ENCODE measurements at regions not wholly inside any gene's neighbourhood (a gene's known extent, or its start where the extent isn't known, plus 50 kb on each side); places are given as distances from the start of the nearest gene placed in this dataset.

- DNase-seq (ENCODE audit: low read depth): no peak
- TF ChIP-seq CTCF (IDR thresholded peaks at IDR 0.05; ENCODE audit: insufficient read depth, low read depth, low read length): no peak
- ChIA-PET POLR2A (no interaction called here), CTCF (interaction anchor here (0.7 to 0.8 kb wide), 3 partner anchors 90 to 155 kb away, joined by 3 to 4 read pairs (median 3); no protein-coding TSS in a partner anchor)
- H3K27me3 ChIP-seq (ENCODE audit: control insufficient read depth, insufficient read depth, low read length): no peaks in the 10 kb centered on the region
- no peak overlapping the region for H3K4me3 ChIP-seq (ENCODE audit: low read depth, low read length)
- H3K36me3 ChIP-seq (ENCODE audit: control insufficient read depth, insufficient read depth, low read length): no peaks in the 10 kb centered on the region
Measured at GRCh38 chr14:49951691-49952345, 58.9 kb downstream of the ARF6 start.

- ChIA-PET CTCF (interaction anchor here (1.4 to 2.2 kb wide), 2 partner anchors 18 to 28 kb away, joined by 3 to 5 read pairs; no protein-coding TSS in a partner anchor), POLR2A (interaction anchor here (1.3 kb wide), 1 partner anchor 19 kb away, joined by 3 read pairs; no protein-coding TSS in a partner anchor)
- Histone ChIP-seq H3K27me3 (ENCODE audit: control insufficient read depth, insufficient read depth, low read length) (no peaks in the 10 kb centered on the region), H3K4me3 (ENCODE audit: low read depth, low read length) (no peak overlapping the region), H3K36me3 (ENCODE audit: control insufficient read depth, insufficient read depth, low read length) (no peaks in the 10 kb centered on the region)
- DNase-seq (ENCODE audit: low read depth): no peak
- TF ChIP-seq CTCF (IDR thresholded peaks at IDR 0.05; ENCODE audit: insufficient read depth, low read depth, low read length): no peak
Measured at GRCh38 chr14:49953196-49953595, 60.3 kb downstream of the ARF6 start.

- no peak overlapping the region for H3K4me3 ChIP-seq (ENCODE audit: low read depth, low read length)
- POLR2A ChIA-PET: interaction anchor here (1.0 to 1.3 kb wide), 3 partner anchors 16 to 45 kb away, joined by 3 to 4 read pairs (median 3); no protein-coding TSS in a partner anchor
- peak; percentile 69 for DNase-seq (ENCODE audit: low read depth)
- H3K36me3 ChIP-seq (ENCODE audit: control insufficient read depth, insufficient read depth, low read length): no peaks in the 10 kb centered on the region
- H3K27me3 ChIP-seq (ENCODE audit: control insufficient read depth, insufficient read depth, low read length): no peaks in the 10 kb centered on the region
- TF ChIP-seq CTCF (IDR thresholded peaks at IDR 0.05; ENCODE audit: insufficient read depth, low read depth, low read length): no peak
- CTCF ChIA-PET: interaction anchor here (1.4 to 2.2 kb wide), 3 partner anchors 17 to 92 kb away, joined by 3 to 5 read pairs (median 5); no protein-coding TSS in a partner anchor
Measured at GRCh38 chr14:49954171-49954631, 61.3 kb downstream of the ARF6 start.

GRCh38 chr14:49955024-49955423, 62.1 kb downstream of the ARF6 start:
- H3K27me3 ChIP-seq (ENCODE audit: control insufficient read depth, insufficient read depth, low read length): no peaks in the 10 kb centered on the region
- no peak overlapping the region for H3K4me3 ChIP-seq (ENCODE audit: low read depth, low read length)
- TF ChIP-seq CTCF (IDR thresholded peaks at IDR 0.05; ENCODE audit: insufficient read depth, low read depth, low read length): no peak
- ChIA-PET POLR2A (no interaction called here), CTCF (interaction anchor here (1.5 kb wide), 1 partner anchor 93 kb away, joined by 5 read pairs; no protein-coding TSS in a partner anchor)
- DNase-seq (ENCODE audit: low read depth): no peak
- no peaks in the 10 kb centered on the region for H3K36me3 ChIP-seq (ENCODE audit: control insufficient read depth, insufficient read depth, low read length)

- H3K27me3 ChIP-seq (ENCODE audit: control insufficient read depth, insufficient read depth, low read length): no peaks in the 10 kb centered on the region
- no peak for DNase-seq (ENCODE audit: low read depth)
- no peak overlapping the region for H3K4me3 ChIP-seq (ENCODE audit: low read depth, low read length)
- ChIA-PET POLR2A (no interaction called here), CTCF (no interaction called here)
- TF ChIP-seq CTCF (IDR thresholded peaks at IDR 0.05; ENCODE audit: insufficient read depth, low read depth, low read length): no peak
- no peaks in the 10 kb centered on the region for H3K36me3 ChIP-seq (ENCODE audit: control insufficient read depth, insufficient read depth, low read length)
Measured at GRCh38 chr14:49957089-49957852, 64.4 kb downstream of the ARF6 start.

Measured in BJ (cell line).